ENCODE measurements at regions not wholly inside any gene's neighbourhood (a gene's known extent, or its start where the extent isn't known, plus 50 kb on each side); places are given as distances from the start of the nearest gene placed in this dataset.

- no peak for TF ChIP-seq CTCF (IDR thresholded peaks at IDR 0.05)
- TF ChIP-seq POLR2A (IDR thresholded peaks at IDR 0.05), result no peak
These were observed 203.0 kb upstream of the MAP3K1 start for GRCh38 chr5:56612353-56612752.

All from right lobe of liver (tissue), 4 donors.